WI38 (cell line): ENCODE measurements at regions not wholly inside any gene's neighbourhood (a gene's known extent, or its start where the extent isn't known, plus 50 kb on each side); places are given as distances from the start of the nearest gene placed in this dataset.

Source experiments
- H3K4me3 ChIP-seq: 2 replicates; pipeline ENCODE4 v1.5.1; 2011; ENCODE audit warnings: low read depth, mild to moderate bottlenecking, control low read depth, low read length
- CTCF ChIP-seq: IDR thresholded peaks from 2 replicates; pipeline ENCODE4 v1.5.1; 2012; ENCODE audit warnings: low read depth, mild to moderate bottlenecking, control low read depth, low read length

- H3K4me3 ChIP-seq: no peak overlapping the region
- TF ChIP-seq CTCF: no peak
Observed at GRCh38 chr7:25886387-25887240, 265.4 kb upstream of the NFE2L3 start.

- no peak overlapping the region for H3K4me3 ChIP-seq
- TF ChIP-seq CTCF: no peak
Observed at GRCh38 chr7:25887266-25887665, 264.7 kb upstream of the NFE2L3 start.

GRCh38 chr7:25887795-25888559, 264.0 kb upstream of the NFE2L3 start:
- no peak overlapping the region for H3K4me3 ChIP-seq
- no peak for TF ChIP-seq CTCF

- H3K4me3 ChIP-seq: no peak overlapping the region
- no peak for TF ChIP-seq CTCF
Observed at GRCh38 chr7:25889765-25890164, 262.2 kb upstream of the NFE2L3 start.

- no peak overlapping the region for H3K4me3 ChIP-seq
- TF ChIP-seq CTCF: no peak
Observed at GRCh38 chr7:25891591-25891990, 260.4 kb upstream of the NFE2L3 start.

GRCh38 chr7:25893436-25893835, 258.6 kb upstream of the NFE2L3 start:
- no peak for TF ChIP-seq CTCF
- peak overlapping the region; percentile 56 for H3K4me3 ChIP-seq
